Suprapubic skin (tissue), 4 donors: ENCODE measurements at regions not wholly inside any gene's neighbourhood (a gene's known extent, or its start where the extent isn't known, plus 50 kb on each side); places are given as distances from the start of the nearest gene placed in this dataset.

Source experiments
- DNase-seq, 2 donors: peaks; one replicate each; pipeline ENCODE4 v3.0.0-alpha.2; 2019; ENCODE audit warnings: low spot score in 2 of 2
- H3K27ac ChIP-seq: fragments of 200-600 bp; sonication (generic); one replicate; pipeline ENCODE4 v1.5.1; 2019
- H3K27me3 ChIP-seq: fragments of 200-600 bp; sonication (generic); one replicate; pipeline ENCODE4 v1.5.1; 2019
- H3K36me3 ChIP-seq: fragments of 200-600 bp; sonication (generic); one replicate; pipeline ENCODE4 v1.5.1; 2019
- H3K4me1 ChIP-seq: fragments of 200-600 bp; sonication (generic); one replicate; pipeline ENCODE4 v1.5.1; 2019
- H3K4me3 ChIP-seq: fragments of 200-600 bp; sonication (generic); one replicate; pipeline ENCODE4 v1.5.1; 2019; ENCODE audit warnings: mild to moderate bottlenecking
- H3K9me3 ChIP-seq: fragments of 200-600 bp; sonication (generic); one replicate; pipeline ENCODE4 v1.5.1; 2019
- CTCF ChIP-seq, 2 donors: fragments of 200-600 bp in 1 of 2; fragments of 450-650 bp in 1 of 2; sonication (generic) in 1 of 2; IDR thresholded peaks; one replicate each; pipeline ENCODE4 v1.5.1; 2016 to 2019; ENCODE audit warnings: antibody characterized with exemption in 2 of 2, mild to moderate bottlenecking in 1 of 2, moderate library complexity in 1 of 2
- EP300 ChIP-seq: sonication (generic); formaldehyde crosslinking; IDR thresholded peaks from one replicate; pipeline ENCODE4 v1.6.1; 2017; ENCODE audit warnings: antibody characterized with exemption
- POLR2A ChIP-seq, 2 donors: fragments of 450-650 bp; IDR thresholded peaks; one replicate each; pipeline ENCODE4 v1.6.1; 2017; ENCODE audit warnings: antibody characterized with exemption in 2 of 2, mild to moderate bottlenecking in 2 of 2, moderate library complexity in 2 of 2
- POLR2AphosphoS5 ChIP-seq, 3 donors: sonication (generic); formaldehyde crosslinking; IDR thresholded peaks; one replicate each; pipeline ENCODE4 v1.6.1; 2017; ENCODE audit warnings: antibody characterized with exemption in 3 of 3
- WGBS: methylation state at CpG from one replicate; pipeline ENCODE4 v1.1.5; 2018; 5-methylcytosine and 5-hydroxymethylcytosine counted together

DNA sequence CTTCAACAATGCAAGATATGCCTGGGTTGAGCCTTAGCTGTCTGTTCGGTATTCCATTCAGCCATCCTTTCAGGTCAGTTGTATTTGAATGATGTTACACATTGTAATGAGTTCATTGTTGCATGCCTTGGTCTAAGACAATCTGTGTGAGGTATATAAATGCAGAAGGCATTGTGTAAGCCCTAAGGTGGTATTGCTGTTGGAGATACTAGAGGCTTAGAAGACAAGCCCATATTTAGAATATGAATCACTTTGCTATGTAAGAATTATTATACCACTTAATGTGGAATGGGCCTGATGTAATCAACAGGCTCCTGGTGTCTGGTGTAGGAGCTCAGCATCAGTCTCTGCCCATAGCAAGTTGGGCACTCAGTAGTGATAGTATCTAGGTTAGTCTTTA, 473.4 kb upstream of the GNPDA2 start:
- Histone ChIP-seq H3K27me3 (no peaks in the 10 kb centered on the region), H3K4me1 (no peaks in the 10 kb centered on the region), H3K4me3 (no peak overlapping the region), H3K36me3 (no peaks in the 10 kb centered on the region), H3K9me3 (no peaks in the 10 kb centered on the region), H3K27ac (no peak overlapping the region)
- WGBS: 100% methylated on average over 1 of the region's 1 CpG
- no peak for TF ChIP-seq POLR2AphosphoS5 (IDR thresholded peaks at IDR 0.05)
- TF ChIP-seq CTCF (IDR thresholded peaks at IDR 0.05): no peak
- no peak for TF ChIP-seq POLR2A (IDR thresholded peaks at IDR 0.05)
- TF ChIP-seq EP300: no peak
- DNase-seq: no peak

DNA sequence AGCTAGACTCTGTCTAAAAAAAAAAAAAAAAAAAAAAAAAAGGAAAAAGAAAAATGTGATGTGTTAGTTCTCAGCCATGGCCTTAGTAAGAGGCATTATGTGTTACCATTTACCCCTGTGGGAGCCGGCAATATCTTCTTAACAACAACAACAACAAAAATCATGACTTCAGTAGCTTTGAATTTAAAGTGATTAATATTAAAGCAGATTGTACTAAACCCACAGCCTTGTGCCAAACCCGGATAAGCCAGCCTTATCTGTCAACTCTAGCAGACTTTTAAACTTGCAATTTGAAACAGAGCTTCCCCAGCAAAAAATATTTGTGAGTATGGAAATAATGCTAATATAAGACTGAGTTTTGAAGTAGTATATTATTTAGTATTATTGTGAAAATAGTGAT, 462.1 kb upstream of the GNPDA2 start:
- TF ChIP-seq CTCF (IDR thresholded peaks at IDR 0.05) (no peak), POLR2AphosphoS5 (IDR thresholded peaks at IDR 0.05) (no peak), EP300 (no peak), POLR2A (IDR thresholded peaks at IDR 0.05) (no peak)
- H3K27ac ChIP-seq: no peak overlapping the region
- no peak overlapping the region for H3K4me3 ChIP-seq
- WGBS: 75% methylated on average over 2 of the region's 2 CpGs
- no peaks in the 10 kb centered on the region for H3K27me3 ChIP-seq
- no peak for DNase-seq
- H3K4me1 ChIP-seq: no peaks in the 10 kb centered on the region
- no peaks in the 10 kb centered on the region for H3K36me3 ChIP-seq
- no peaks in the 10 kb centered on the region for H3K9me3 ChIP-seq

GRCh38 chr4:45186249-45186648, 459.9 kb upstream of the GNPDA2 start:
- Histone ChIP-seq H3K36me3 (no peaks in the 10 kb centered on the region), H3K27ac (no peak overlapping the region), H3K4me3 (no peak overlapping the region), H3K4me1 (no peaks in the 10 kb centered on the region), H3K27me3 (no peaks in the 10 kb centered on the region), H3K9me3 (no peaks in the 10 kb centered on the region)
- TF ChIP-seq POLR2AphosphoS5 (IDR thresholded peaks at IDR 0.05) (no peak), POLR2A (IDR thresholded peaks at IDR 0.05) (no peak), EP300 (no peak), CTCF (IDR thresholded peaks at IDR 0.05) (no peak)
- WGBS: 90% methylated on average over 4 of the region's 4 CpGs
- no peak for DNase-seq

DNA sequence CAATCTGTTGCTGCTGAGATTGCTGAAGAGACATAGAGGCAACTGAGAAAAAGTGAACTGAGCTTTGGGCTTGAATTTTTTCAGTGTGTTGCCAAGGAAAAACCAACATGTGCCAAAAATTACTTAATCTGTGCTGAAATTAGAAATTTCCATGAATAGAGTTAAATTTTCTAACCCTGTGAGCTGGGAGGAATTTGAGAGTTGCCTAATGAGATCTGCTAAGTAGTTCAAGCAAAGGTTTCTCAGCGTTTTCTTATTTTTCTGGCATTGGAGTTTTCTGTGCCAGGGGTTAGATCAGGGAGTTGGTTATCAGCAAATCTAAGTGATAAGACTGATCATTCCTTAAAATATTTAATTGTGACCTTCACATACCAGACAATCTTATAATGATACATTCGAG, 457.5 kb upstream of the GNPDA2 start:
- TF ChIP-seq POLR2A (IDR thresholded peaks at IDR 0.05): no peak
- TF ChIP-seq EP300: no peak
- TF ChIP-seq POLR2AphosphoS5 (IDR thresholded peaks at IDR 0.05): no peak
- no peak for TF ChIP-seq CTCF (IDR thresholded peaks at IDR 0.05)
- H3K4me3 ChIP-seq: no peak overlapping the region
- no peaks in the 10 kb centered on the region for H3K4me1 ChIP-seq
- no peaks in the 10 kb centered on the region for H3K9me3 ChIP-seq
- no peak for DNase-seq
- no peaks in the 10 kb centered on the region for H3K36me3 ChIP-seq
- H3K27me3 ChIP-seq: no peaks in the 10 kb centered on the region
- no peak overlapping the region for H3K27ac ChIP-seq
- WGBS: 61% methylated on average over 2 of the region's 2 CpGs

DNA sequence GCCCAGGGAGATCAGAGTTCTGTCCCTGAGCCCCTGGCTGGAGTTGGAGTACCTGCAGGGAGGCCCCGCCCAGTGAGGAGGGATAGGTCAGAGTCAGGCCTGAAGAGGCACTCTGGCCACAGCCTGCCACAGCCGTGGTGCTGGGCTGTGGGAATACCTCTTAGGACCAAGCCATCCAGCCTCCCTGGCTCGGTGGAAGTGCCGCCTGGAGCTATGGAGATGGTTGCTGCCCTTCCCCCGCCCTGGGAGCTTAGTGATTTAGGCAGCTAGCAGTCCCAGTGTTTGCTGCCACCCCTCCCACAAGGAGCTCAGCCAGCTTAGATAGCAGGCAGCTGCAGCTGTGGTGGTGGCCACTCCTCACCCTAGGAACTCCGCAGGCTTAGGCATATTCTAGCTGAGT, 446.3 kb upstream of the GNPDA2 start:
- Histone ChIP-seq H3K27me3 (no peaks in the 10 kb centered on the region), H3K27ac (no peak overlapping the region), H3K9me3 (no peaks in the 10 kb centered on the region), H3K4me3 (no peak overlapping the region), H3K4me1 (no peaks in the 10 kb centered on the region), H3K36me3 (no peaks in the 10 kb centered on the region)
- TF ChIP-seq EP300: no peak
- no peak for TF ChIP-seq POLR2A (IDR thresholded peaks at IDR 0.05)
- no peak for TF ChIP-seq CTCF (IDR thresholded peaks at IDR 0.05)
- no peak for TF ChIP-seq POLR2AphosphoS5 (IDR thresholded peaks at IDR 0.05)
- no peak for DNase-seq
- no CpG with 5 or more reads among the region's 6 CpGs for WGBS
